ENCODE measurements at regions not wholly inside any gene's neighbourhood (a gene's known extent, or its start where the extent isn't known, plus 50 kb on each side); places are given as distances from the start of the nearest gene placed in this dataset.

GRCh38 chr12:91622981-91623380 lies 440.4 kb upstream of the DCN start:
- no peak for TF ChIP-seq CTCF (IDR thresholded peaks at IDR 0.05; ENCODE audit: low read depth, low read length, missing control alignments)
- H3K4me3 ChIP-seq (replicated peaks; ENCODE audit: low read depth, low read length) = no peak overlapping the region
- DNase-seq (ENCODE audit: extremely low read depth, low read depth) = no peak

GRCh38 chr12:91622037-91622436 lies 439.4 kb upstream of the DCN start:
- no peak overlapping the region for H3K4me3 ChIP-seq (replicated peaks; ENCODE audit: low read depth, low read length)
- DNase-seq (ENCODE audit: extremely low read depth, low read depth) = no peak
- no peak for TF ChIP-seq CTCF (IDR thresholded peaks at IDR 0.05; ENCODE audit: low read depth, low read length, missing control alignments)

GRCh38 chr12:91620992-91621391 lies 438.4 kb upstream of the DCN start:
- no peak overlapping the region for H3K4me3 ChIP-seq (replicated peaks; ENCODE audit: low read depth, low read length)
- DNase-seq (ENCODE audit: extremely low read depth, low read depth) = no peak
- TF ChIP-seq CTCF (IDR thresholded peaks at IDR 0.05; ENCODE audit: low read depth, low read length, missing control alignments) = no peak

GRCh38 chr12:91620422-91620821 lies 437.8 kb upstream of the DCN start:
- DNase-seq (ENCODE audit: extremely low read depth, low read depth) = no peak
- H3K4me3 ChIP-seq (replicated peaks; ENCODE audit: low read depth, low read length) = no peak overlapping the region
- no peak for TF ChIP-seq CTCF (IDR thresholded peaks at IDR 0.05; ENCODE audit: low read depth, low read length, missing control alignments)

GRCh38 chr12:91618281-91618680 lies 435.7 kb upstream of the DCN start:
- no peak for TF ChIP-seq CTCF (IDR thresholded peaks at IDR 0.05; ENCODE audit: low read depth, low read length, missing control alignments)
- H3K4me3 ChIP-seq (replicated peaks; ENCODE audit: low read depth, low read length) = no peak overlapping the region
- no peak for DNase-seq (ENCODE audit: extremely low read depth, low read depth)

- H3K4me3 ChIP-seq (replicated peaks; ENCODE audit: low read depth, low read length) = no peak overlapping the region
- DNase-seq (ENCODE audit: extremely low read depth, low read depth) = no peak
- TF ChIP-seq CTCF (IDR thresholded peaks at IDR 0.05; ENCODE audit: low read depth, low read length, missing control alignments) = no peak
Observed at GRCh38 chr12:91617818-91618217, 435.2 kb upstream of the DCN start.

- DNase-seq (ENCODE audit: extremely low read depth, low read depth) = no peak
- no peak overlapping the region for H3K4me3 ChIP-seq (replicated peaks; ENCODE audit: low read depth, low read length)
- TF ChIP-seq CTCF (IDR thresholded peaks at IDR 0.05; ENCODE audit: low read depth, low read length, missing control alignments) = no peak
Observed at GRCh38 chr12:91616416-91616815, 433.8 kb upstream of the DCN start.

Data from HFF-Myc (cell line).